Dermis blood vessel endothelial cell (primary cell): ENCODE measurements at regions not wholly inside any gene's neighbourhood (a gene's known extent, or its start where the extent isn't known, plus 50 kb on each side); places are given as distances from the start of the nearest gene placed in this dataset.

Experiments
- DNase-seq: peaks from one replicate; pipeline ENCODE4 v3.0.0; 2010

- DNase-seq, result peak; percentile 73
Measured at GRCh38 chr22:26894766-26895485, 237.5 kb downstream of the MIAT start.

DNA sequence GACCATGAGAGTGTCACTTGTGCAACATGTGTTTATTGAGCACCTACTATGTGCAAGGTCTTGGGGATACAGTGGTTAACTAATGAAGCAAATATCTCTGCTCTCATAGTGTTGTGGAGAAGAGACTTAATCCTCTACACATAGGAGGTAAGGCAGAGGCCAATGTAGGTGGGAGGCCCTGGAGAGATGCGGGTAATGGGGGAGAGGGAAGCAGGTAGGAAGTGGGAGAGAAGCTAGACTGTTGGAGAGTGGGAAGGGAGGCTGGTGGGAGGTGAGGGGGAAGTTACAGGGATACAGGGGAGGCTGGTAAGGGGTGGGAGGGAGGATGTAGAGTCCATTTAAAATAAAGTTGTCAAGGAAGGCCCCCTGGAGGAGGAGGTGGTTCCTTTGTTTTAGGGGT is 240.0 kb downstream of the MIAT start:
- no peak for DNase-seq

DNA sequence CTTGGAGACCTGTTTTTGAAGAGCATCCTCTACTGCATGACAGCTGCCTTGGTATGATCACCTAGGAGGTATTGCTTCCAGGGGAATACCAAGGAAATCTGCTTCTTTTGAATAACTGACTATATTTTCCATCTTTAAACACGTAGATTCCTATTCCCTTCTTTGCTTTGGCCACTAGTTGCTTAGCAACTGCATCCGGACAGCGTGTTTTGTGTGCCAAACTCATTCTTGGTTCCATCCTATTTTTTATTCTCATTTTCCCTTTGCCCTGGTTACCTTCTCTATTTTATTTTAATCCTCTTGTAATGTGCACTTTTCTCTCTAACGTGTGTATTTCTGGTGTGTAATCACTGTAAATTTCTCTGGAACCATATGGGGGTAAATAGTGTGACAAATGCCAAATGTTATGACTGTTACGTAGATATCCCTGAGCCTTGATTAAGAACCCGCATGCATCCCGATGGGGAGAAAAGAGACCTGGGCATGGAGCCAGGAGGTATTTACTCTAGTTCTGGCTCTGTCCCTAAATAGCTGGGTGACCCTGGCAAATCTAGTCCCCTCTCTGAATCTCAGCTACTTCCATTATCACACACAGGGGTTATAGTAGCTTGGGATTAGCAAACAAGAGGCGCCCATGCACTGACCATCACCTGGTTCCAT is 241.7 kb downstream of the MIAT start:
- no peak for DNase-seq

- no peak for DNase-seq
Measured at GRCh38 chr22:26900787-26901186, 243.4 kb downstream of the MIAT start.

GRCh38 chr22:26901198-26901816 is 243.9 kb downstream of the MIAT start:
- DNase-seq, result no peak

- DNase-seq, result no peak
Measured at GRCh38 chr22:26902401-26903029, 245.1 kb downstream of the MIAT start.

- no peak for DNase-seq
Measured at GRCh38 chr22:26903030-26903856, 245.9 kb downstream of the MIAT start.

DNA sequence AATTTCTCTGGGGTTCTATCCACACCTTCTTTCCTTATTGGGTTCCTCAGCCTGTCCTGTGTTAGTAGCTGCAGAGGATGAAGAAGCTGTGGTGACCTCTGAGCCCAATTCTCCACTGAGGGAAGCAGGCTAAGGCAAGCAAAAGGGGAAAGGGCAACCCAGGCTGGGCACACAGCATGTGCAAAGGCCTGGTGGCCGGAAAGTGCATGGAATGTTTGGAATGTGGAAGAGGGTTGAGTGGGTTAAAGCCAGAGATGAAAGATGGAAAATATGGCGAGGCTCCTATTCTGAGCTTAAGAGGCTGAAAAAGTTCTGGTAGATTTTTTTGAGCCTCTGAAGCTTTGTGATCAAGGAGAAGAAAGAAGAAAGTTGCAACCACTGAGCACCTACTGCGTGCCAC is 247.1 kb downstream of the MIAT start:
- peak; percentile 18 for DNase-seq

DNA sequence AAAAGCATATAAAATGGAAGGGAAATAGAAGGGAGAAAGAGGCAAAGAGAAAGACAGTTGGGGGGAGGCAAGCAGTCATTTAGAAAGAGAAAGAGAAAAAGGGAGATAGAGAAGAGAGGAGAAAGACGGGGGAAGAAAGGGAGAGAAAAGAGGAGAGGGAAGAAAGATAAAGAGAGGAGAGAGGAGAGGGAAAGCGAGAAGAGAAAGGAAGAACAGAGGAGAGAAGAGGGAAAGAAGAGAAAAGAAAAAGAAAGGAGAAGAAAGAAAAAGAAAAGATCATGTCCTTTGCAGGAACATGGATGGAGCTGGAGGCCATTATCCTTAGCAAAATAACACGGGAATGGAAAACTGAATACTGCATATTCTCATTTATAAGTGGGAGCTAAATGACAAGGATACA is 247.7 kb downstream of the MIAT start:
- DNase-seq, result no peak

DNA sequence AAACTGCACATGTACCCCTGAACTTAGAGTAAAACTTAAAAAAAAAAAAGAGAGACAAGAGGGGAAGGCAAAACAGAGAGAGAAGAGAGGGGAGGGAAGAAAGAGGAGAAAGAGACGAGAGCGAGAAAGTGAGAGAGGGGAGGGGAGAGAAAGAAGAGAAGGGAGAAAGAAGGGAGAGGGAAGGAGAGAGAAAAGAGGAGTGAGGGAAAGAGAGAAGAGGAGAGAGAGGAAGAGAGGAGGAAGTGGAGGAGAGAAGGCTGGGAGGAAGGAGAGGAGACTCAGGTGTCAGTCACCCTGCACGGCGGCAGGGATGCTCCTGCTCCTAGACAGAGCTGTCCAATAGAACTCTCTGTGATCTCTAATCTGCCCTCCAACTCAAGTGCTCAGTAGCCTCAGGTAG is 248.3 kb downstream of the MIAT start:
- DNase-seq, result no peak

DNA sequence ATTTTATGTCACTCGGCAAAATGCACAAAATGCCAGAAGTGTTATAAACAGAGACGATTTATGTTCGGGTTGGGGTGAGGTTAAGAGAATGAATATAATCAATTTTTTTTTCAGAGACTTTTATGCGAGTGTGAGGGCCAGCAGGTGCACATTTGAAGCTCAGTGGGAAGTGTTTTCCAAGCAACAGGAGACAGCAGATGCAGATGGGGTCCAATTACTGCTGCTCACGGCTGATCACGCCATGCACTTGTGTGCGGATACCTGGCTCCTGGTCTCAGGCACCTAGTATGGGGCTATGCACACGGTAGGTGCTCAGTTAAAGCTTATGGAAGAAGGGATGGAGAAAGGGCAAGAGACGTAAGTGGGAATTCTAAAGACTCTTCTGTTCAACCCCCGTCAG is 249.1 kb downstream of the MIAT start:
- DNase-seq, result no peak

DNA sequence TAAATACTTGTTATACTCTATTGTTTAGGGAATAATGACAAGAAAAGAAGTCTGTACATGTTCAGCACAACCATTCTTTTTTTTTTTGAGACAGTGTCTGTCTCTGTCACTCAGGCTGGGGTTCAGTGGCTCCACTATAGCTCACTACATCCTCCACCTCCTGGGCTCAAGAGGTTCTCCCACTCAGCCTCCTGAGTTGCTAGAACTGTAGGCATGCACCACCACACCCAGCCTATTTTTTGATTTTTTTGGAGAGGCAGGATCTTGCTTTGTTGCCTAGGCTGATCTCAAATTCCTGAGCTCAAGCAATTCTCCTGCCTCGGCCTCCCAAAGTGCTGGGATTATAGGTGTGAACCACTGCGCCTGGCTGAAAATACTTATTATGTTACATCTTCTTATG is 250.0 kb downstream of the MIAT start:
- DNase-seq, result no peak

DNA sequence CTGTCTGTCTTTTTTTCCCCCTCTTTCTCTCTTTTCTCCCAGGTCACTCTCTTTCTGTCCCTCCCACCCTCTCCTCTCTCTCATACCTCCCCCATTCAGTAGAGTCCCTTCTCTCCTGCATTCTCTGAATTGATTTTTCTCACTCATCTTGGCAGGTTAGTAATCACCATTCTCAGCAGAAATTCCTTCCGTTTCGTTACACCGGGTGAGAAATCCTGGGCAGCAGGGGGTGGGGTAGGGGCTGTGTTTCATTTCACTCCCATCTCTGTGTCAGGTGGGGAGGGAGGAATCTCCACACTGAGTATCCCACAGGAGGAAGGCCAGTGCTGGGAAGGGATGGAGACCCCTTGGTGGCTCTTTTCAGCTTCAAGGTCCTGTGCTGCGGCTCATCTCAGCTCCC is 253.5 kb downstream of the MIAT start:
- DNase-seq, result no peak

GRCh38 chr22:26912655-26913345 is 255.4 kb downstream of the MIAT start:
- no peak for DNase-seq

DNA sequence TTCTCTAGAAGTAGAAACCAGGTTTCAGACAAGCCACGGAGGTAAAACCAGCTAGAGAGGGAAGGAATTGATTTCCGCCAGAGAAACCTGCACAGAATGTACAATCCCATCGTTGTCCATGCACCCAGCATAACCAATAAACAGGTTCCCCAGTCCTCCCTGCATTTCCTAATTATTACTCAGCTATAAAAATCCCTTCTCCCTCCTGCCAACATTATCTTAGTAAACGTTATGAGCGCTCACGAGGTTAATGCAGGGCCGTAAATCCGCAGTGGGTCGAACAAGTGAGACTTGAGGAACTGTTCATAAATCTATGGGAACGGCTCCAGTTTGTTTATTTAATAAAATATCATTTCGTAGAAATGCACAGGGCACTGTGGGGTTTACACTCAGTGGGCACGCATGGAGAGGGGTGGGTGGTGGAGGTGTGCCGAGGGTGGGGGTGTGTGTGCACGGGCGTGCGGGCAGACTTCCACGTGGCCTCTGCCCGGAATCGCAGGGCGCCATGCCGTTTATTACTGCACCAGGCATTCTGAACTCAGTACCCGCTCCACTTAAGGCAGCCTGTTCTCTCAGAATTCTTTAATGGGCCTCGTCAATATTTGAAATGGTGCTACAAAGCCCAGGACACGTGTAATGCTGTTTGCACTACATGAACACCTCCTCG is 257.3 kb downstream of the MIAT start:
- no peak for DNase-seq

DNA sequence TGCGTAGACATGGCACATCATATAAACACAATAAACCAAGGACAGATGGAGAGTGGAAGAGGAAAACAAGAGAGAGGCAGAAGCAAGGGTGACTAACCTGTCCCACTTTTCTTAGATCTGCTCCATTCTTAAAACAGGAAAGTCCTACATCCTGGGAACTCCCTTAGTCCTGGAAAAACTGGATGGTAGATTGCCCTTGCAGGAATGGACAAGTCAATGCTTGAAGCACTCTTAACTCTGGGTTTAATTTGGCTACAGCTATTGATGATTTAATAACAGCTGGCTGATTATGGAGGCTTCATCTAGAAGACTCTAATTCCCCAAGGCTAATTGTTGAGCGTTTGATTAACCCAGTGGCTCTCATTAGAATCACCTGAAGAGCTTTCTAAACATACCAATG is 258.8 kb downstream of the MIAT start:
- no peak for DNase-seq

GRCh38 chr22:26918226-26918625 is 260.8 kb downstream of the MIAT start:
- DNase-seq, result peak; percentile 3

DNA sequence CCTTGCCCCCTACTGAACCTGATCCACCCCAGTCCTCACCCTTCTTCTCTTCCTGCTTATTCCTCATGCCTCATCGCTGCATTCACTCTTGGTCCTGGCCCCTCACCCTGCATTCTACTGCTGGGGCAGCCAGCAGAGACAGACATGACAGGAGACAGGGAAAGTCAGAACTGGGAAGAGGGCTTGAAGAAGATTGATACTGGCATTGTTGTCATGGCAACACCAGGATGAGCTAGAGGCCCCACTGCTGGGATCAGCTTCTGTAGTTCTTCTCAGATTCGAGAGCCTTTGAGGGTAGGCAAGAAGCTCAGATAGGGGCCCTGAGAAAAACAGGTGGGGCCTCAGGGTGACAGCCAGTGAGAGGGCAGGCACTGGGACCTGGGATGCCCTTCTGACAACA is 264.3 kb downstream of the MIAT start:
- DNase-seq, result no peak

GRCh38 chr22:26922806-26923205 is 265.4 kb downstream of the MIAT start:
- DNase-seq, result no peak

GRCh38 chr22:26923531-26923930 is 266.1 kb downstream of the MIAT start:
- DNase-seq, result no peak

GRCh38 chr22:26927821-26928220 is 270.4 kb downstream of the MIAT start:
- DNase-seq, result no peak

GRCh38 chr22:26931471-26931870 is 274.1 kb downstream of the MIAT start:
- DNase-seq, result no peak
